Anterior cingulate cortex (tissue), 58 donors: ENCODE measurements at regions not wholly inside any gene's neighbourhood (a gene's known extent, or its start where the extent isn't known, plus 50 kb on each side); places are given as distances from the start of the nearest gene placed in this dataset.
A peak's percentile ranks its signal among the peaks of the same experiment; 100 is the strongest.
"Not testable (repeated sequence)": the region's sequence is repeated elsewhere in the genome, so short reads cannot be mapped to it uniquely, and the experiment has no call there.

Experiments
- DNase-seq, 58 donors: peaks; one replicate each; lab custom pipeline; 2025; lab: John Stamatoyannopoulos, UW

DNA sequence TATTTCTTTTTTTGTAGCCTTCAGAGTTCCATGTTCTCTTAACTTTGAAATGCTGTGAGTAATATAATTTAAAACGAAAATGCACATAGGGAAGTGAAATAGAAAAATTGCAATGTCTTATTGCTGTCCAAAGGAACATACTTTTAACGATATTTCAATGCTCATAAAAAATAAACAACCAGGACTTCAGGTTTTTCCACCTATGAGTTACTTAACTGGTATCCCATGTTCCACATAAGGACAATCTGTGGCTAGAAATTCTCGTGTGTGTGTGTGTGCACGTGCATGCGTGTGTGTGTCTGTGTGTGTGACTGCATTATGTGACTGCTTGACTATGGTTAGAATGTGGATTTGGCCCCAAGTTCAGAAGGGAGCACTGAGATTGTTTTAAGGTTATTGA, 200.8 kb upstream of the ADGRL4 start:
- DNase-seq, result no peak

DNA sequence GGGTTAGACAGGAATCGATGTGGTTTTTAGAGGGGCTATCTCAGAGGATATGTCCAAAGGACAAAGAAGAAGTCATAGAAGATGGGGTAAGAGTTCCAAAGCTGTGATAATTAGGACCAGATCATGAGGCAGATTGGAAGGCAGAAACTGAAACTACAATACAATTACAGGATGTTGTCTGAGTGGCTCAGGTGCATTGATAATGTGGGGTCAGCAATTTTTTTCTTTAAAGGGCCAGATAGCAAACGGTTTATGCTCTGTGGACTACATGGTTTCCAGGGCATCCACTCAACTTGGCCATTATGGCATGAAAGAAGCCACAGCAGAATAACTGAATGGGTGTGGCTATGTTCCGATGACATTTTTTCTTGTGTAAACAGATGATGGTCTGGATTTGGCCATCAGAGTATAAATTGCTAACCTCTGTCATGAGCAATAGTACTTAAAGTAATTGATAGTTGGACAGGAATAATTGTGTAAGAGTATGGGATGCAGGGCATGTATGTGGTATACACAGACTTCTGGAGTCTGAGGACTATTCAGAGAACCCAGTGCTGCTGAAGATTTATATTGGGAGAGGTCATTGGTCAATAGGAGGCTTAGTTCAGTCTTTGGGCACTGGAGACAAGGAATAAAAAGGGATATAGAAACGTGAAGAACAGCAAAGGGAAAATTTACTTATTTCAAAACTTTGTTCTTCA, 198.4 kb upstream of the ADGRL4 start:
- no peak for DNase-seq

DNA sequence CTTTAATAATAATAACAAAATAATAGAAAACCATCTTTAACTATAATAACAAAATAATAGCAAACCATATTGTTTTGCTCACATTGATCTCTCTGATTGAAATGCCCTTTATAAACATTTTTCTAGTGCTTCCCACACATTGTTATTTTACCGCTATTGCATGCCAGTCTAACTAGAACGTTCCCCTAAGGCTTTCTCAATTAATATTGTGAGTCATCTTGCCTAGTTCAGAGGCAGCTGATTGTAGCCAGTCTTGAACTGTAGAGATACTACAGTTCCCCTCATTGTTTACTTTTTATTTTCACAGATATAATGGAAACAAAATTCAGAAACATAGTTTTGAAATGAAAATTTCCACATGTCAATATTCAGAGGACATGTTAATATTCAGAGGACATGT, 192.3 kb upstream of the ADGRL4 start:
- no peak for DNase-seq

GRCh38 chr1:79197421-79197820, 190.9 kb upstream of the ADGRL4 start:
- DNase-seq, result no peak

DNA sequence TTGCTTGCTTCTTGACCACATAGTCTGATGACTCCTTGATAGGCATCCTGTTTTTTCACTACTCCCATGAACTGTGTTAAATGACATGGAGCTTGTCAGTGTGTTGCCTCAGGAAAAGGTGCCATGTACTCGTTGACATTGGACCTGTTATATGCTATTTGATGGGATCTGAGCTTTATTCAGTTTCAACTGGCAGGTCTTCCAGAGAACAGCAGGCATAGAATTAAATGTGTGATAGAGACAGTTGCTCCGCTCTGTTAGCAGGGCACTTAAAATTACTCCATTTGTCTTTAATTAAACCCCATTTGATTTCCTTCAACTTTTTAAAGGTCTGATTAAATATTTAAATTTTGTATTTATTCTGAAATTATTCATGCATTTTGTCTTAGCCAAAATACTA, 189.7 kb upstream of the ADGRL4 start:
- no peak for DNase-seq

DNA sequence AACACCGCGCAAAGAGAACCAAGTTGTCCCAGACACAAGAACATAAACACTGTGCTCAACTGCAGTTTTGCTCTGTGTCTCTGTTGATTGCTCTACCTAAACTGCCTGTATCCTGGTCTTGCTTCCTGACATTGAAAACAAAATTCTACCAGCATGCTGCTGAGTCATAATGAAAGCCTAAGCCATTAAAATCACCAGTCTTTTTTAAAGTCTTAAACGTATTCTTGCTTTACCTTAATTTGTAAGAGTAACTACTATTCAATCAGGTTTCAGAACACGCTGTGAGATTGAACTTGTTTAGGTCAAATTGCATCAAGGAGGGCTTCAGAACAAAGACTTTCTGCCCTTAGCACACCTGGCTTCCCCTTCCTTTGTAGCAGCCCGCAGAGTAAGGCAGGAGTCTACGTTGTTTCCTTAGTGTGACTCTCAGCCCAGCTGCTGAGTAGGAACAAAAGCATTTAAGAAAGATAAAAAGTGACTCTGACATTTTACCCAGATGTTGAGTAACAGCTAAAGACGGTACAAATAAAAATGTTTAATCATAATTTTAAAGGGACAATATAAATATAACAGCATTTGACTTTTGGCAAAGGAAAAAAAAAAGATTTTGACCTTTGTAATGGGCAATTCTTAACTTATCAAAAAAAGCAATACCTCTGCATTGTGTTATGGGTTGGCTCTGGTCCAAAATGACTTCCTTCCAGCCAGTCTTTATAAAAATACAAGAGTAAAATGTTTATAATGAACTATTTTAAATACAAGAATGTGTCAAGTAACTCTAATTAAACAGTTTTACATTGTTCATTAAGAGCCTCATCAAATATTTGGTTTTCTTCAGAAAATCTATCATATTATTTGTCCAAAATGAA, 186.9 kb upstream of the ADGRL4 start:
- DNase-seq, result no peak

GRCh38 chr1:79190074-79190473, 183.5 kb upstream of the ADGRL4 start:
- DNase-seq, result no peak

GRCh38 chr1:79188337-79188736, 181.8 kb upstream of the ADGRL4 start:
- DNase-seq, result no peak

DNA sequence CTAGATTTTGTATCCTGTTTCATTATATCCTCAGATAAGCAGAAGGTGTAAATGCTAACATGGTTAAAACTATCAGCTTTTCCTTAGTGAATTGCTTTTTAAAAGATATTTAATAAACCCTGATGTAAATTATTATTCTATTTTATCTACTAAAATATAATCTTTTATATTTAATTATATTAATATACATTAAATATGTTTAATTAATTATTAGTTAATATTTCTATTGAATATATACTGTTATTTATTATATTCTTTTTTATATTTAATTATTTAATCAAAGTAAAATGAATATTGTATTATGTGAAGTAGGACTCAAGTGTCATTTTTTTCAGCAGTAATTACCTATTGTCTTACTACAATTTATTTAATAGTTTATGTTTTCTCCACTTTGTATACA, 179.7 kb upstream of the ADGRL4 start:
- no peak for DNase-seq

GRCh38 chr1:79177844-79178243, 171.3 kb upstream of the ADGRL4 start:
- DNase-seq, result no peak

DNA sequence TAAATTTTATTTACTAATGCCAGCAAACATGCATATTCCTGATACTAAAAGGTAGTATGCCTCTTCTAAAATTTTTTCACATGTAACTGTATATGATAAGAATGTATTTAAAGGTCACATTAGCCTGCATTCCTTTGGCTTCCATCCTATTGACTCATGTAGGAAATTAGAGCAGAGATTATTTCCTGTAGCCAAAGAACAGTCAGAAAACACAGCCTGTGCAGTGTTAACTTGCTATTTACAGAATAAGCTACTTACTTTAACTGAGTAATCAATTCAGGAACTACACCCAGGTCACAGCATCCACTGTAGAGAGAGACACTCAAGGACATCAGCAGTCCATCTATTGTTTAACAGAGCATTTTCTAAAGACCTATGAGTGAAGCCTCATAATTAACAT, 154.5 kb upstream of the ADGRL4 start:
- no peak for DNase-seq

DNA sequence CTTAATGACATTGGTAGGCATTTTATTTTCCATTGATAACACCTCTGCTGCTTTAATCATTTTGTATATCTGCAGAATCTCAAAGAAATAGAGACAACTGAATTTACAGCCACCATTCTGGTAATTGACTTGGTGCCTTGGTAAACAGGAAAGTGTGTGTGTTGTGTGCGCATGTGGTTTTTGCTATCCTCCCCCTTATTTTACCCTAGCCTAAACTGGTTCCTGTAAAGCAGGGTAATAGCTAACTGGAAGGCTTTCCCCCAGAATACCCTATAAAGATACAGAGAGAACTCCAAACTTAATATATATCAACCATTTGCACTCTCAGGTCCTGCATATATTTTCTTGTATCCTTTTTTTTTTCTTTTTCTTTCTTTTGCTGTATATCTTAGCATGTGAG, 149.5 kb upstream of the ADGRL4 start:
- no peak for DNase-seq

DNA sequence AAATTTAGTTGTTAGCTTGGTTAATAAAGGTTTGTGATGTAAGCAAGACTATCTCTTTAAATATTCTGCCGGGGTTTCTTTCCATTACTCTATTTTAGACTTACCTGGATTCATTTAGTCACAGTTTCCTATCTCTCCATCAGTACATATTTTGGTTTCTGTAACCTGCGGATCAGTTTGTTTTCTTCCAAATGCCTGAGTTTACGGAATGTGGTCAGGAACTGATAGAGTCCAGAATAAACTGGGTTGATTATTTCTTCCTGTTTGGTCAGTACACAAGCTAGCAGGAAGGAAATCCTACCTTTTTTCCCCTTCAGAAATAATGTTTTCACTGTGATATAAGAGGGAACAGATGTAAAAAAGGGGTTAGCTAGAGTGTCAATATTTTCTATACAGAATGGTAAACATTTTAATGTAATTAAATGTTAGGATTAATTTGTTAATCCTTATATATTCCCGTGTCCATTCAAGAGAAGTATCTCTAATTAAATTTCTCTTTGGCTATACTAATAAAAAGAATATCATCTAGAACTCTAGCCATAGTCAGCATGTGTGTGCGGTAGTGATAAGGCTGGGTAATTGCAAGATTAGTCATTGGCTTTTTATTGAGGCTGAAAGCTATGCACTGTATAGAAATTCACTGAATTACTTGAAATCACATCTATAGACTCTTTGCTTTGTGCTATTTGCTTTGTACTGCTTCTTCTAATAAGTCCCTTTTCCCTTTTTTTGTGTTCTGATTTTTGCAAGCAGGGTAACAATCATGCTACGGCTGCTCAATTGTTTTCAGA, 144.7 kb upstream of the ADGRL4 start:
- no peak for DNase-seq

DNA sequence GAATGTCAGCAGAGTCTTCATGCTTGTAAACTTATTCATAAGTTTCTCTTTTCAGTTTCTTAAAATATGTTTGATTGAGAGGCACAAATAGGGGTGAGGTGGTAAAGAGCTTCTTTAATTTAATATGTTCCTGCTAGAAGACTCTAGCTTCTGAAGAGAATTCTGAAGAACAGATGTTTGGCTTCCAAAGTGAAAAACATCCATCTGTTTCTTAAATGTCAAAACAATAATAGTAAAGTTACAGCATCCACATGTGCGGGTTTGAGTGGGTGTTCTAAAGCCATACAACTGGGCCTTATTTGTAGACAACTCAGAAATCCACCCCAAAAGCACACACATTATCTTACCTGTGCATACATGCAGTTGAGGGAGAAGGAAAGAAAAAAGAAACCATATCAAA, 144.0 kb upstream of the ADGRL4 start:
- DNase-seq, result no peak

GRCh38 chr1:79138227-79138626, 131.7 kb upstream of the ADGRL4 start:
- not testable (repeated sequence) for DNase-seq

GRCh38 chr1:79133774-79134364, 127.3 kb upstream of the ADGRL4 start:
- no peak for DNase-seq

GRCh38 chr1:79131626-79132025, 125.1 kb upstream of the ADGRL4 start:
- DNase-seq, result no peak

DNA sequence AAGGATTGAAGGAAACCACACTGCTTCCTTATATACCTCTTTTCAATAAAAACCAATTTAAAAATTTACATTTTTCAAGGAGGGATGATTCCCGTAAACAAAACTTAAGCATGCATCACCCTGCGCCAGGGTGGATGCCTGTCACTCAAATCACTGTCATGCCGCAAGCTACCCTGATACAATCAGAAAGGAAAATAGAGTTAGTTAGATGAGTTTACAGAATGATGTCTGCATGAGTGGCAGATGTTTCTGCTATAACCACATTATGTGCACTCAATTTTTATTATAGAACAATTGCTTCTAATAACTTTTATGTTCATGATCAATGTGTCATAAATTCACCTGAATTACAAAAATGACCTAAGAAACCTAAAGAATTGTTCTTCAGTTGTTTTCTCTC, 123.4 kb upstream of the ADGRL4 start:
- no peak for DNase-seq

- DNase-seq, result peak in 4 of 58 donors; percentile 3 to 53 (median 20)
Observed at GRCh38 chr1:79128722-79129121, 122.2 kb upstream of the ADGRL4 start.

GRCh38 chr1:79124756-79125155, 118.2 kb upstream of the ADGRL4 start:
- no peak for DNase-seq

GRCh38 chr1:79122521-79122920, 116.0 kb upstream of the ADGRL4 start:
- DNase-seq, result peak in 1 of 58 donors; percentile 19
